H1 (cell line): ENCODE measurements at regions not wholly inside any gene's neighbourhood (a gene's known extent, or its start where the extent isn't known, plus 50 kb on each side); places are given as distances from the start of the nearest gene placed in this dataset.

Experiments used
- CTCF ChIA-PET: fragments of 300-600 bp; sonication (Branson Sonifier 250); formaldehyde crosslinking; loops from one replicate; lab custom pipeline; 2021; ENCODE audit not compliant: partially characterized antibody; lab: Charles Lee
- POLR2A ChIA-PET: fragments of 300-600 bp; sonication (Branson Sonifier 250); formaldehyde crosslinking; loops from one replicate; lab custom pipeline; 2021; ENCODE audit warnings: inconsistent platforms; ENCODE audit not compliant: partially characterized antibody; lab: Charles Lee
- DNase-seq, 2 experiments: peaks; one replicate each; pipeline versions ENCODE4 v3.0.0 to v3.0.0-alpha.2; 2010 to 2022; ENCODE audit warnings: low spot score in 2 of 2, low read depth in 1 of 2, mixed read lengths in 1 of 2
- FAIRE-seq: peaks from 2 replicates; lab custom pipeline; 2011; peaks lifted over from hg19 to GRCh38; lab: Jason Lieb, UNC
- H2AFZ ChIP-seq: 2 replicates; pipeline ENCODE4 v1.8.1; 2012; ENCODE audit warnings: low read length, inconsistent platforms
- H2AK5ac ChIP-seq: 2 replicates; pipeline ENCODE4 v1.6.1; 2013; ENCODE audit warnings: low read depth, low read length
- H2BK120ac ChIP-seq: replicated peaks from 2 replicates; pipeline ENCODE3; 2013; ENCODE audit warnings: low read depth, low read length, inconsistent platforms
- H2BK12ac ChIP-seq: 2 replicates; pipeline ENCODE4 v1.6.1; 2013; ENCODE audit warnings: low read depth, low read length
- H2BK15ac ChIP-seq: 2 replicates; pipeline ENCODE4 v1.6.1; 2013; ENCODE audit warnings: low read length
- H2BK20ac ChIP-seq: 2 replicates; pipeline ENCODE4 v1.6.1; 2013; ENCODE audit warnings: low read length
- H2BK5ac ChIP-seq: 2 replicates; pipeline ENCODE4 v1.6.1; 2013; ENCODE audit warnings: low read depth, low read length
- H3K14ac ChIP-seq: 2 replicates; pipeline ENCODE4 v1.6.1; 2013; ENCODE audit warnings: inconsistent platforms; ENCODE audit not compliant: insufficient read length
- H3K18ac ChIP-seq: 2 replicates; pipeline ENCODE4 v1.6.1; 2013; ENCODE audit warnings: low read length; ENCODE audit errors: extremely low read depth
- H3K23ac ChIP-seq: 2 replicates; pipeline ENCODE4 v1.6.1; 2013; ENCODE audit warnings: inconsistent platforms; ENCODE audit not compliant: insufficient read length
- H3K23me2 ChIP-seq: 2 replicates; pipeline ENCODE4 v1.6.1; 2013; ENCODE audit warnings: low read depth, low read length
- H3K27ac ChIP-seq: 2 replicates; pipeline ENCODE4 v1.6.1; 2011; ENCODE audit warnings: low read depth, low read length, inconsistent platforms
- H3K27me3 ChIP-seq, 4 experiments: replicated peaks in 1 of 4; 1 replicate in 1 of 4; 2 replicates in 3 of 4; pipeline versions ENCODE4 v1.6.1 to v1.8.1; 2011 to 2013; ENCODE audit warnings: low read length in 3 of 4, mild to moderate bottlenecking in 3 of 4, inconsistent platforms in 2 of 4, mixed read lengths in 2 of 4, moderate library complexity in 1 of 4; ENCODE audit not compliant: control insufficient read depth in 3 of 4, insufficient read depth in 3 of 4; ENCODE audit errors: extremely low read depth in 1 of 4
- H3K36me3 ChIP-seq, 4 experiments: 2 replicates each; pipeline versions ENCODE4 v1.6.1 to v1.8.1; 2011 to 2013; ENCODE audit warnings: mild to moderate bottlenecking in 4 of 4, low read length in 3 of 4, moderate library complexity in 2 of 4, control low read depth in 1 of 4, inconsistent platforms in 1 of 4; ENCODE audit not compliant: insufficient read depth in 4 of 4, control insufficient read depth in 2 of 4
- H3K4ac ChIP-seq: replicated peaks from 2 replicates; pipeline ENCODE3; 2013; ENCODE audit warnings: low read length, low read depth, mixed read lengths, inconsistent platforms; ENCODE audit not compliant: insufficient read length
- H3K4me1 ChIP-seq, 4 experiments: replicated peaks in 1 of 4; 1 replicate in 1 of 4; 2 replicates in 3 of 4; pipeline versions ENCODE4 v1.6.1 to v1.8.1; 2011 to 2013; ENCODE audit warnings: low read length in 3 of 4, inconsistent platforms in 2 of 4, mixed read lengths in 1 of 4; ENCODE audit not compliant: insufficient read depth in 4 of 4, control insufficient read depth in 3 of 4
- H3K4me2 ChIP-seq, 2 experiments: 2 replicates each; pipeline versions ENCODE4 v1.6.1 to v1.8.1; 2011 to 2013; ENCODE audit warnings: low read depth in 2 of 2, low read length in 2 of 2, control low read depth in 1 of 2, inconsistent platforms in 1 of 2, mild to moderate bottlenecking in 1 of 2; ENCODE audit not compliant: insufficient read depth in 1 of 2
- H3K4me3 ChIP-seq, 4 experiments: fragments of 200-600, 300-600 bp in 1 of 4; sonication (generic), shearing (Covaris generic), sonication (Bioruptor Twin) in 1 of 4; 2 replicates each; pipeline versions ENCODE4 v1.5.1 to v1.8.1; 2011 to 2016; ENCODE audit warnings: low read length in 4 of 4, low read depth in 3 of 4, control low read depth in 2 of 4, inconsistent platforms in 2 of 4, mild to moderate bottlenecking in 2 of 4, mixed read lengths in 1 of 4, moderate library complexity in 1 of 4; ENCODE audit not compliant: insufficient read depth in 2 of 4; ENCODE audit errors: extremely low read depth in 1 of 4
- H3K56ac ChIP-seq: replicated peaks from 2 replicates; pipeline ENCODE3; 2013; ENCODE audit warnings: low read depth, mild to moderate bottlenecking, mixed read lengths, low read length, inconsistent platforms; ENCODE audit not compliant: insufficient read length
- H3K79me1 ChIP-seq: 2 replicates; pipeline ENCODE4 v1.6.1; 2013; ENCODE audit warnings: low read depth, low read length, control low read depth
- H3K79me2 ChIP-seq, 2 experiments: 2 replicates each; pipeline versions ENCODE4 v1.6.1 to v1.8.1; 2012 to 2013; ENCODE audit warnings: low read length in 2 of 2, mild to moderate bottlenecking in 2 of 2, inconsistent platforms in 1 of 2; ENCODE audit not compliant: insufficient read depth in 2 of 2, control insufficient read depth in 1 of 2
- H3K9ac ChIP-seq, 4 experiments: replicated peaks in 1 of 4; 1 replicate in 1 of 4; 2 replicates in 3 of 4; pipeline versions ENCODE4 v1.6.1 to v1.8.1; 2011 to 2013; ENCODE audit warnings: low read depth in 3 of 4, low read length in 3 of 4, control low read depth in 2 of 4, mild to moderate bottlenecking in 2 of 4, moderate library complexity in 2 of 4, inconsistent platforms in 1 of 4; ENCODE audit errors: extremely low read depth in 1 of 4
- H3K9me3 ChIP-seq, 2 experiments: 2 replicates each; pipeline versions ENCODE4 v1.6.1 to v1.8.1; 2012 to 2013; ENCODE audit warnings: mild to moderate bottlenecking in 2 of 2, moderate library complexity in 2 of 2, control low read depth in 1 of 2, inconsistent platforms in 1 of 2, low read depth in 1 of 2, low read length in 1 of 2, mixed read lengths in 1 of 2; ENCODE audit not compliant: insufficient read depth in 2 of 2
- H4K20me1 ChIP-seq, 2 experiments: replicated peaks in 1 of 2; 2 replicates each; pipeline versions ENCODE3 to v1.8.1; 2011 to 2013; ENCODE audit warnings: inconsistent platforms in 2 of 2, low read length in 2 of 2, mild to moderate bottlenecking in 1 of 2; ENCODE audit not compliant: insufficient read depth in 2 of 2, control insufficient read depth in 1 of 2
- H4K5ac ChIP-seq: 2 replicates; pipeline ENCODE4 v1.6.1; 2013; ENCODE audit warnings: low read length, low read depth, mixed read lengths, inconsistent platforms; ENCODE audit not compliant: insufficient read length
- H4K8ac ChIP-seq: 2 replicates; pipeline ENCODE4 v1.8.0; 2013; ENCODE audit warnings: mild to moderate bottlenecking, moderate library complexity, low read length, inconsistent platforms; ENCODE audit not compliant: insufficient read depth; ENCODE audit errors: extremely low read depth
- H4K91ac ChIP-seq: replicated peaks from 2 replicates; pipeline ENCODE3; 2013; ENCODE audit warnings: low read length, mixed read lengths, inconsistent platforms; ENCODE audit not compliant: insufficient read length
- BACH1 ChIP-seq: IDR thresholded peaks from 2 replicates; pipeline ENCODE4 v1.6.1; 2012; ENCODE audit warnings: low read length, improper control_type of control experiment
- CBX5 ChIP-seq: fragments of 300-800, 300-1000 bp; sonication (generic); IDR thresholded peaks from 2 replicates; pipeline ENCODE4 v1.7.1; 2016; ENCODE audit warnings: antibody characterized with exemption, low read length, low read depth
- CTBP2 ChIP-seq: IDR thresholded peaks from 2 replicates; pipeline ENCODE4 v1.7.0; 2011; ENCODE audit warnings: borderline replicate concordance, mild to moderate bottlenecking, moderate library complexity, mixed read lengths, low read length; ENCODE audit not compliant: insufficient read depth, insufficient read length
- GTF2F1 ChIP-seq: IDR thresholded peaks from 2 replicates; pipeline ENCODE4 v1.6.1; 2012; ENCODE audit warnings: low read depth, low read length, improper control_type of control experiment, borderline replicate concordance
- RNF2 ChIP-seq: fragments of 200-900, 300-1000 bp; sonication (generic); IDR thresholded peaks from 2 replicates; pipeline ENCODE4 v1.7.1; 2016; ENCODE audit warnings: borderline replicate concordance, low read depth, mild to moderate bottlenecking, antibody characterized with exemption, low read length; ENCODE audit not compliant: poor library complexity, severe bottlenecking; ENCODE audit errors: missing control alignments
- SIX5 ChIP-seq: IDR thresholded peaks from 2 replicates; pipeline ENCODE4 v1.6.1; 2011; ENCODE audit warnings: mild to moderate bottlenecking, low read depth, low read length
- SP1 ChIP-seq: IDR thresholded peaks from 2 replicates; pipeline ENCODE4 v1.6.1; 2011; ENCODE audit warnings: low read depth, low read length
- SUZ12 ChIP-seq: fragments of 200-600 bp; sonication (generic); IDR thresholded peaks from 2 replicates; pipeline ENCODE4 v1.6.1; 2012; ENCODE audit warnings: mild to moderate bottlenecking, inconsistent platforms, low read length, moderate library complexity, mixed read lengths
- TAF7 ChIP-seq: optimal IDR thresholded peaks from 2 replicates; pipeline ENCODE3; 2011; ENCODE audit warnings: low read depth, mild to moderate bottlenecking, inconsistent platforms, low read length, moderate library complexity, borderline replicate concordance
- TCF12 ChIP-seq: IDR thresholded peaks from 2 replicates; pipeline ENCODE4 v1.6.1; 2011; ENCODE audit warnings: low read depth, mild to moderate bottlenecking, low read length
- YY1 ChIP-seq: IDR thresholded peaks from 2 replicates; pipeline ENCODE4 v1.6.1; 2011; ENCODE audit warnings: low read depth, mild to moderate bottlenecking, low read length

DNA sequence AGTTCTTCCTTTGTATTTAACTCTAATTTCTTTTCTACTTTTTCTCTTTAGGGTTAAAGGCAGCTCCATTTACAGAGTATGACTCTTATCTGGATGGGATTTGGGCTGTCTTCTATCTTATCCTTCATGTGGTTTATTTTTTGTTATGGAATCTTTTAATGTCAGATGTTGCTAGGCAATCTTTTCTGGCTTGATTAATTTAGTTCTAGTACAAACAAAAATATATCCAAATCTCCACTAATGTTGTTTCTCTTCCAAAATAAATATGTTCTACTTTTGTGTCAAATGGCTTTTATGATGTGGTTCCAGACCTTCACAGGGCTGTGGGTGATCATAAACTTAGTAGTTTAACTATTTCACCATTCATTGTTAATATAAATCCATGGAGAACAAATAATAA is 246.9 kb downstream of the AHR start:
- Histone ChIP-seq H3K9me3 (no peaks in the 10 kb centered on the region), H4K20me1 (no peaks in the 10 kb centered on the region), H3K14ac (no peak overlapping the region), H2BK12ac (no peak overlapping the region), H3K36me3 (no peaks in the 10 kb centered on the region), H2BK20ac (no peak overlapping the region), H3K4me1 (no peaks in the 10 kb centered on the region), H2AFZ (no peak overlapping the region), H3K4ac (no peak overlapping the region), H3K56ac (no peak overlapping the region), H3K27me3 (no peaks in the 10 kb centered on the region), H3K27ac (no peak overlapping the region), H3K4me3 (no peak overlapping the region), H2BK5ac (no peak overlapping the region), H3K18ac (no peak overlapping the region), H2AK5ac (no peak overlapping the region), H2BK15ac (no peak overlapping the region), H4K8ac (no peak overlapping the region), H3K79me2 (no peaks in the 10 kb centered on the region), H4K5ac (no peak overlapping the region), H3K23ac (no peak overlapping the region), H3K23me2 (no peaks in the 10 kb centered on the region), H4K91ac (no peak overlapping the region), H3K79me1 (no peaks in the 10 kb centered on the region), H2BK120ac (no peak overlapping the region), H3K9ac (no peak overlapping the region), H3K4me2 (no peak overlapping the region)
- no peak for DNase-seq
- no peak for TF ChIP-seq GTF2F1
- no peak for TF ChIP-seq TAF7
- no peak for TF ChIP-seq SP1
- TF ChIP-seq TCF12: no peak
- no peak for TF ChIP-seq CTBP2
- TF ChIP-seq YY1: no peak
- no peak for TF ChIP-seq RNF2
- TF ChIP-seq CBX5: no peak
- no peak for TF ChIP-seq SUZ12
- no peak for TF ChIP-seq BACH1
- no peak for TF ChIP-seq SIX5
- CTCF ChIA-PET: no interaction called here
- no peak for FAIRE-seq
- POLR2A ChIA-PET: no interaction called here
